SK-N-SH treated with all-trans-retinoic acid at 6 μM for 48 hours (cell line): ENCODE measurements at regions not wholly inside any gene's neighbourhood (a gene's known extent, or its start where the extent isn't known, plus 50 kb on each side); places are given as distances from the start of the nearest gene placed in this dataset.
A peak's percentile ranks its signal among the peaks of the same experiment; 100 is the strongest.

Experiments
- ATAC-seq: fragments of 200-7000 bp; cut with Tn5 transposase; 3 replicates; pipeline ENCODE4 v1.9.1; 2020; ENCODE audit warnings: mild to moderate bottlenecking, moderate library complexity
- ARNTL ChIP-seq: fragments of 450-650 bp; formaldehyde crosslinking; IDR thresholded peaks from 2 replicates; pipeline ENCODE4 v1.5.0; 2020; ENCODE audit warnings: low read depth, mild to moderate bottlenecking, moderate library complexity, borderline replicate concordance
- CSDC2 ChIP-seq: fragments of 250-450 bp; sonication (Bioruptor Pico); IDR thresholded peaks from 2 replicates; pipeline ENCODE4 v1.5.0; 2020; ENCODE audit warnings: mild to moderate bottlenecking, moderate library complexity
- ESRRG ChIP-seq: fragments of 250-450 bp; sonication (Bioruptor Pico); IDR thresholded peaks from 2 replicates; pipeline ENCODE4 v1.6.1; 2021; ENCODE audit warnings: mild to moderate bottlenecking
- GLIS3 ChIP-seq: fragments of 250-450 bp; sonication (Bioruptor Pico); IDR thresholded peaks from 2 replicates; pipeline ENCODE4 v1.5.0; 2020; ENCODE audit warnings: mild to moderate bottlenecking, moderate library complexity
- OSR1 ChIP-seq: fragments of 250-450 bp; sonication (Bioruptor Pico); IDR thresholded peaks from 2 replicates; pipeline ENCODE4 v1.8.0; 2022; ENCODE audit warnings: moderate library complexity, mild to moderate bottlenecking, inconsistent platforms
- PPARA ChIP-seq: fragments of 250-450 bp; sonication (Bioruptor Pico); IDR thresholded peaks from 2 replicates; pipeline ENCODE4 v1.5.0; 2020; ENCODE audit warnings: mild to moderate bottlenecking, borderline replicate concordance
- RARB ChIP-seq: fragments of 250-450 bp; sonication (Bioruptor Pico); IDR thresholded peaks from 2 replicates; pipeline ENCODE4 v1.8.0; 2021; ENCODE audit warnings: mild to moderate bottlenecking, moderate library complexity
- SNAI2 ChIP-seq: fragments of 250-450 bp; sonication (Bioruptor Pico); IDR thresholded peaks from 2 replicates; pipeline ENCODE4 v1.5.0; 2020; ENCODE audit warnings: mild to moderate bottlenecking, moderate library complexity
- TCF4 ChIP-seq: fragments of 250-450 bp; sonication (Bioruptor Pico); IDR thresholded peaks from 2 replicates; pipeline ENCODE4 v1.8.0; 2021; ENCODE audit warnings: mild to moderate bottlenecking, moderate library complexity, borderline replicate concordance
- TOX ChIP-seq: fragments of 250-450 bp; sonication (Bioruptor Pico); IDR thresholded peaks from 2 replicates; pipeline ENCODE4 v1.8.0; 2021; ENCODE audit warnings: mild to moderate bottlenecking, moderate library complexity, borderline replicate concordance
- ZFP3 ChIP-seq: fragments of 250-450 bp; sonication (Bioruptor Pico); IDR thresholded peaks from 2 replicates; pipeline ENCODE4 v1.5.0; 2020; ENCODE audit warnings: mild to moderate bottlenecking, moderate library complexity
- ZFP30 ChIP-seq: fragments of 450-650 bp; formaldehyde crosslinking; IDR thresholded peaks from 2 replicates; pipeline ENCODE4 v1.5.0; 2022; ENCODE audit warnings: mild to moderate bottlenecking, moderate library complexity
- ZNF565 ChIP-seq: fragments of 450-650 bp; formaldehyde crosslinking; conservative IDR thresholded peaks from 2 replicates; pipeline ENCODE4 v1.5.0; 2020; ENCODE audit warnings: low read depth, mild to moderate bottlenecking, moderate library complexity
- ZNF70 ChIP-seq: fragments of 450-650 bp; formaldehyde crosslinking; IDR thresholded peaks from 2 replicates; pipeline ENCODE4 v1.5.0; 2020; ENCODE audit warnings: mild to moderate bottlenecking, moderate library complexity
- ZNF8 ChIP-seq: fragments of 450-650 bp; formaldehyde crosslinking; IDR thresholded peaks from 2 replicates; pipeline ENCODE4 v1.5.0; 2020; ENCODE audit warnings: mild to moderate bottlenecking, moderate library complexity
- TF ChIP-seq, protein P1 (sequence below): fragments of 250-450 bp; sonication (Bioruptor Pico); IDR thresholded peaks from 2 replicates; pipeline ENCODE4 v1.5.1; 2020; ENCODE audit warnings: low read depth, mild to moderate bottlenecking, moderate library complexity
- TF ChIP-seq, protein P2 (sequence below): fragments of 250-450 bp; sonication (Bioruptor Pico); IDR thresholded peaks from 2 replicates; pipeline ENCODE4 v1.8.0; 2021; ENCODE audit warnings: low read depth, mild to moderate bottlenecking, moderate library complexity, borderline replicate concordance
- TF ChIP-seq, protein P3 (sequence below): fragments of 250-450 bp; sonication (Bioruptor Pico); IDR thresholded peaks from 2 replicates; pipeline ENCODE4 v1.5.1; 2021; ENCODE audit warnings: mild to moderate bottlenecking, moderate library complexity
- TF ChIP-seq, protein P4 (sequence below): fragments of 250-450 bp; sonication (Bioruptor Pico); IDR thresholded peaks from 2 replicates; pipeline ENCODE4 v1.5.0; 2020; ENCODE audit warnings: mild to moderate bottlenecking, moderate library complexity

DNA sequence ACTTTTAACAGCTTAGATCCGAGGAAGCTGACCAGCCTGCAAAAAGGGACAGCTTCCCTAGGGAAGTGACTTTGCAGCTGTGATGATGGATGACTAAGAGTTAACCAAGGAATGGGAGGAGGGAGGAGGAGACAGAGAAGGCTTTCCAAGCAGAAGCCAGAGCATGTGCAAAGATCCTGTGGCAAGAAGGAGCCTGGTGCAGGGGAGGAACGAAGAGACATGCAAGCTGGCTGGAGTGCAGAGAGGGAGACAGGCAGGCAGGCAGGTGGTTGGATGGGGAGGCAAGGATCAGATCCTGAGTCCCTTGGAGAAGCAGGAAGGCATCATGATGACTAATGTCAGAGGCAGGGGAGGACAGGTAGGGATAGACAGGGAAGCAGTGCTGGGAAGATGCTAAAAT is 148.8 kb downstream of the PFKFB3 start:
- TF ChIP-seq RARB (CRISPR knock-in tag) (no peak), PPARA (no peak), TCF4 (CRISPR knock-in tag) (no peak), ZNF70 (CRISPR knock-in tag) (no peak), CSDC2 (no peak), GLIS3 (CRISPR knock-in tag) (no peak), TOX (CRISPR knock-in tag) (no peak), SNAI2 (CRISPR knock-in tag) (no peak), ESRRG (no peak)
- TF ChIP-seq, protein P1, sequence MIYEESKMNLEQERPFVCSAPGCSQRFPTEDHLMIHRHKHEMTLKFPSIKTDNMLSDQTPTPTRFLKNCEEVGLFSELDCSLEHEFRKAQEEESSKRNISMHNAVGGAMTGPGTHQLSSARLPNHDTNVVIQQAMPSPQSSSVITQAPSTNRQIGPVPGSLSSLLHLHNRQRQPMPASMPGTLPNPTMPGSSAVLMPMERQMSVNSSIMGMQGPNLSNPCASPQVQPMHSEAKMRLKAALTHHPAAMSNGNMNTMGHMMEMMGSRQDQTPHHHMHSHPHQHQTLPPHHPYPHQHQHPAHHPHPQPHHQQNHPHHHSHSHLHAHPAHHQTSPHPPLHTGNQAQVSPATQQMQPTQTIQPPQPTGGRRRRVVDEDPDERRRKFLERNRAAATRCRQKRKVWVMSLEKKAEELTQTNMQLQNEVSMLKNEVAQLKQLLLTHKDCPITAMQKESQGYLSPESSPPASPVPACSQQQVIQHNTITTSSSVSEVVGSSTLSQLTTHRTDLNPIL (CRISPR knock-in tag) = no peak
- TF ChIP-seq, protein P2, sequence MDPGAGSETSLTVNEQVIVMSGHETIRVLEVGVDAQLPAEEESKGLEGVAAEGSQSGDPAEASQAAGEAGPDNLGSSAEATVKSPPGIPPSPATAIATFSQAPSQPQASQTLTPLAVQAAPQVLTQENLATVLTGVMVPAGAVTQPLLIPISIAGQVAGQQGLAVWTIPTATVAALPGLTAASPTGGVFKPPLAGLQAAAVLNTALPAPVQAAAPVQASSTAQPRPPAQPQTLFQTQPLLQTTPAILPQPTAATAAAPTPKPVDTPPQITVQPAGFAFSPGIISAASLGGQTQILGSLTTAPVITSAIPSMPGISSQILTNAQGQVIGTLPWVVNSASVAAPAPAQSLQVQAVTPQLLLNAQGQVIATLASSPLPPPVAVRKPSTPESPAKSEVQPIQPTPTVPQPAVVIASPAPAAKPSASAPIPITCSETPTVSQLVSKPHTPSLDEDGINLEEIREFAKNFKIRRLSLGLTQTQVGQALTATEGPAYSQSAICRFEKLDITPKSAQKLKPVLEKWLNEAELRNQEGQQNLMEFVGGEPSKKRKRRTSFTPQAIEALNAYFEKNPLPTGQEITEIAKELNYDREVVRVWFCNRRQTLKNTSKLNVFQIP (CRISPR knock-in tag) = no peak
- ATAC-seq = no peak

DNA sequence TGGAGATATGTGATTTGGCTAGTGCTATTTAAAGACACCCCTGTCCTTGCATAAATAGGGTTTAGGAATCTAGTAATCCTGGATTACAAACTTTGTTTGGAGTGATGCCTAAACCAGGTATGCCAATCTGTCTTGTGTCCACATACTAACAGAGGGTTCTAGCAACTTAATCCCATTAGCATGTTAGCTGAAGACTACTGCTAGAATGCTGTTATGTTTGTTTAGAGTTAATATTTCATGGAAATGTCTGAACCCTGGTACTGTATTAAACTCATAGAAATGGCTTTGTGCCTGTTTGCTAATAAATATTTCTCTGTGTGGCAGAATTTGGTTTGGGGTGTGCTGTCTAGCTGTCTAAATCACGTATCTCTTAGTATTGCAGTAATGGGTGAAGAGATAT is 150.8 kb downstream of the PFKFB3 start:
- no peak for TF ChIP-seq TCF4 (CRISPR knock-in tag)
- TF ChIP-seq ZFP3 (CRISPR knock-in tag) = no peak
- TF ChIP-seq TOX (CRISPR knock-in tag) = no peak
- TF ChIP-seq, all 23 proteins: peak for 0
- no peak for ATAC-seq

DNA sequence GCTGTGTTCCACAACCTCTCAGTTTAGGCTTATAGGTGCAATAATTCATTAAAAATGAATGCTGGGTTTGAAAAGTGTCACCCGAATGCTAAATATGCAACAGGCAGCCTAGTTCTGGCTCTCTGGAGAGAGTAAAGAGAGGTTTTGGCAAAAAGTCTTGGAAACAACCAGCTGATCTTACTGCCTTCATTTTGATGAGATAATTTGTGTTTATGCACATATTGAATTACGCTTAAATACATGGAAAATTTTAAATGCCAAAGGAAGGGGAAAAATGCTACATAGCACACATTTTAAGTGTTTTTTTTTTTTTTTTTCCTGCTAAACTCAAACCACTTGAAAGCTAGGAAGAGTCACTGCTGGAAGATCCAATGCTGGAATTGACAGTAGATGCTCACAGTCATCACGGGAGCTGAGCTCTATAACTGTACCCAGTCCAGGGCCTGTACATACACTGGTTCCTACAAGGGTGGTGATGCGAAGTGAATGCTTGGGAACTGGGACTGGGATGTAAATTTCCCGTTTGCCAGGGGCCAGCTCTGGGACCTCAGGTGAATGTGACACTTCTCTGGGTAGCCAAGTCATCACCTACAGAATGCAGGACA is 151.5 kb downstream of the PFKFB3 start:
- ATAC-seq = no peak
- TF ChIP-seq SNAI2 (CRISPR knock-in tag) = no peak
- TF ChIP-seq, protein P2 (CRISPR knock-in tag) = no peak
- no peak for TF ChIP-seq CSDC2
- TF ChIP-seq ZNF565 = no peak
- TF ChIP-seq OSR1 (CRISPR knock-in tag) = no peak
- no peak for TF ChIP-seq ZNF8 (CRISPR knock-in tag)
- TF ChIP-seq, protein P3, sequence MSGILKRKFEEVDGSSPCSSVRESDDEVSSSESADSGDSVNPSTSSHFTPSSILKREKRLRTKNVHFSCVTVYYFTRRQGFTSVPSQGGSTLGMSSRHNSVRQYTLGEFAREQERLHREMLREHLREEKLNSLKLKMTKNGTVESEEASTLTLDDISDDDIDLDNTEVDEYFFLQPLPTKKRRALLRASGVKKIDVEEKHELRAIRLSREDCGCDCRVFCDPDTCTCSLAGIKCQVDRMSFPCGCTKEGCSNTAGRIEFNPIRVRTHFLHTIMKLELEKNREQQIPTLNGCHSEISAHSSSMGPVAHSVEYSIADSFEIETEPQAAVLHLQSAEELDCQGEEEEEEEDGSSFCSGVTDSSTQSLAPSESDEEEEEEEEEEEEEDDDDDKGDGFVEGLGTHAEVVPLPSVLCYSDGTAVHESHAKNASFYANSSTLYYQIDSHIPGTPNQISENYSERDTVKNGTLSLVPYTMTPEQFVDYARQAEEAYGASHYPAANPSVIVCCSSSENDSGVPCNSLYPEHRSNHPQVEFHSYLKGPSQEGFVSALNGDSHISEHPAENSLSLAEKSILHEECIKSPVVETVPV (CRISPR knock-in tag) = no peak
- no peak for TF ChIP-seq ARNTL (CRISPR knock-in tag)
- TF ChIP-seq, protein P1 (CRISPR knock-in tag) = no peak

DNA sequence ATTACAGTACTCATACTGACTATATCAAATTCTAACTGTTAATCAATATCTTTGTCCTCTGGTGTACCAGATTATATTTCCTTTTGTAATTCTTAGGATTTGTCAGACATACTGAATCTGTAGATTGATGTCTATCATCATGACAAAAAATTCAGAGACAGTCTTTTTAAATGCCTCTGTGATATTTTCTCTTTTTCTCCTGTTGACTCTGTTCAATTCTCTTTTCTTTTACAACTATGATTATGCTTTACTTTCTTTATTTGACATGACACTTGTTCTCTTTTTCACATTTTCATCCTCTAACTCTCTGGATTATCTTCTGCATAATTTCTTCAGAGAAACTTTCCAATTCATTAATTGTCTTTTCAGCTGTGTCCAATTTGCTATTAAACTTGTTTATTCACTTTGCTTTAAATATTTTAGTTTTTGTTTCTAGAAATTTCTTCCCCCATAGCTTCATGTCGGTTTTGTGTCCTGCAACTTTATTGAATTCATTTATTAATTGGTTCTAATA is 153.6 kb downstream of the PFKFB3 start:
- TF ChIP-seq SNAI2 (CRISPR knock-in tag) (no peak), ZFP30 (CRISPR knock-in tag) (peak; percentile 59; the same call in 1 of the 2 replicates)
- ATAC-seq = no peak

DNA sequence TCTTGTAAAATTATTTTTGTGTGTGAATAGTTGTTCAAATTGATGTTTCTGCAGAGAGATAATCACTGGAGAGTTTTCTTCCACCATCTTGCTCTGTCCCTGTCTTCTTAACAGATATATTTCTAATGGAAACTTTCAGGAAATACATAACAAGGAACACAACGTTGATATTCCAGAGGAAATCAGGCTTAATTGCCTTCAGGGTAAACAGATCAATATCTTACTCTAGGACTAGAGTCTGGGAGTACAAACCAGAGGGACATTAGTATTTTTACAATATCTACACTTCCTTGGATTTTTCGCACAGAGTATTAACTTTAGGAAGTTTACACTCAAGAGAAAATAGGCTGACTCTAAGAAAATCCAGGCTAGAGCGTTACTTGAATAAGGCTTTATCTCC is 159.1 kb downstream of the PFKFB3 start:
- TF ChIP-seq, protein P4, sequence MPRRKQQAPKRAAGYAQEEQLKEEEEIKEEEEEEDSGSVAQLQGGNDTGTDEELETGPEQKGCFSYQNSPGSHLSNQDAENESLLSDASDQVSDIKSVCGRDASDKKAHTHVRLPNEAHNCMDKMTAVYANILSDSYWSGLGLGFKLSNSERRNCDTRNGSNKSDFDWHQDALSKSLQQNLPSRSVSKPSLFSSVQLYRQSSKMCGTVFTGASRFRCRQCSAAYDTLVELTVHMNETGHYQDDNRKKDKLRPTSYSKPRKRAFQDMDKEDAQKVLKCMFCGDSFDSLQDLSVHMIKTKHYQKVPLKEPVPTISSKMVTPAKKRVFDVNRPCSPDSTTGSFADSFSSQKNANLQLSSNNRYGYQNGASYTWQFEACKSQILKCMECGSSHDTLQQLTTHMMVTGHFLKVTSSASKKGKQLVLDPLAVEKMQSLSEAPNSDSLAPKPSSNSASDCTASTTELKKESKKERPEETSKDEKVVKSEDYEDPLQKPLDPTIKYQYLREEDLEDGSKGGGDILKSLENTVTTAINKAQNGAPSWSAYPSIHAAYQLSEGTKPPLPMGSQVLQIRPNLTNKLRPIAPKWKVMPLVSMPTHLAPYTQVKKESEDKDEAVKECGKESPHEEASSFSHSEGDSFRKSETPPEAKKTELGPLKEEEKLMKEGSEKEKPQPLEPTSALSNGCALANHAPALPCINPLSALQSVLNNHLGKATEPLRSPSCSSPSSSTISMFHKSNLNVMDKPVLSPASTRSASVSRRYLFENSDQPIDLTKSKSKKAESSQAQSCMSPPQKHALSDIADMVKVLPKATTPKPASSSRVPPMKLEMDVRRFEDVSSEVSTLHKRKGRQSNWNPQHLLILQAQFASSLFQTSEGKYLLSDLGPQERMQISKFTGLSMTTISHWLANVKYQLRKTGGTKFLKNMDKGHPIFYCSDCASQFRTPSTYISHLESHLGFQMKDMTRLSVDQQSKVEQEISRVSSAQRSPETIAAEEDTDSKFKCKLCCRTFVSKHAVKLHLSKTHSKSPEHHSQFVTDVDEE (CRISPR knock-in tag) = no peak
- TF ChIP-seq OSR1 (CRISPR knock-in tag) (no peak), ZFP30 (CRISPR knock-in tag) (no peak), PPARA (no peak), ZNF8 (CRISPR knock-in tag) (no peak), RARB (CRISPR knock-in tag) (no peak), ARNTL (CRISPR knock-in tag) (no peak), ZNF70 (CRISPR knock-in tag) (no peak), ESRRG (no peak)
- TF ChIP-seq, protein P2 (CRISPR knock-in tag) = no peak
- TF ChIP-seq, protein P1 (CRISPR knock-in tag) = no peak
- ATAC-seq = no peak
